ENCODE measurements at regions not wholly inside any gene's neighbourhood (a gene's known extent, or its start where the extent isn't known, plus 50 kb on each side); places are given as distances from the start of the nearest gene placed in this dataset.
"Not testable (repeated sequence)": the region's sequence is repeated elsewhere in the genome, so short reads cannot be mapped to it uniquely, and the experiment has no call there.

DNA sequence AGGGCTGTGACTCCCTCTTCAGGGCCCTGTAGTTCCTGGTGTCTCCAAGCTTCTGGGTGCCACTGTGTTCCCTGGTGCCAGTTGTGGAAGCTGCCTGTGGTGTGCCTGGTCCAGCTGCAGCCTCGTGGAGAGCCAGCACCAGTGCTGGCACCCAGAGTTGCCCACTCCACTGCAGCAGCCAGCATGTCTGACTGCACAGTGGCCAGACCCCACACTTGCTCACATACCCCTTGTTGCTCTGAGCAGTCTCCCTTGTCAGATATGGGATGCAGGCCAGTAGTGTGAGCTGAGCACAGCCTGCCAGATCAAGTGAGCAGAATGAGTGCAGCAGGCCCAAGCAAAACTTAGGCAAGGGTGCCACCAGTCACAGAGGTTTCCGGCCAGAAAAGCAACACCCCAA lies 108.6 kb downstream of the ZMAT1 start:
- no peak for DNase-seq

GRCh38 chrX:101817739-101818138 lies 114.1 kb downstream of the ZMAT1 start:
- DNase-seq: not testable (repeated sequence)

DNA sequence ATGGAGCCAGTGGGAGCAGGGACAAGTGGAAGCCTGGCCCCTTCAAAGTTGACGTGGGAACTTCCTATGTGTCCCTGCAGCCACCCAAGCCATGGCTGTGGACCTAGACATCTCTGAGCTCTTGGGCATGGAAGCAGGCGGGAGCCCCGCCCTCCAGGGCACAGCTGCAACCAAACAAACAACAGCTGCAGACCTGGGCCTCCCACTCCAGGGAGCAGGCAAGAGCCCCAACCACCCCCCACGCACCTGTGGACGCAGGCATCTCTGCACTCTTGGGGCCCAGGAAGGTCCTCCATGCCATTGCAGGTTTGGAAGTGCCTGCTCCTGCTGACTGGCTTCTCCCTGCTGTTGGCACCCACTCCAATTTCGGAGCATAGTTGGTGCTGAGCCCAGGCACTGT lies 118.6 kb downstream of the ZMAT1 start:
- DNase-seq: no peak

GRCh38 chrX:101803451-101803850 lies 128.4 kb downstream of the ZMAT1 start:
- no peak for DNase-seq

DNA sequence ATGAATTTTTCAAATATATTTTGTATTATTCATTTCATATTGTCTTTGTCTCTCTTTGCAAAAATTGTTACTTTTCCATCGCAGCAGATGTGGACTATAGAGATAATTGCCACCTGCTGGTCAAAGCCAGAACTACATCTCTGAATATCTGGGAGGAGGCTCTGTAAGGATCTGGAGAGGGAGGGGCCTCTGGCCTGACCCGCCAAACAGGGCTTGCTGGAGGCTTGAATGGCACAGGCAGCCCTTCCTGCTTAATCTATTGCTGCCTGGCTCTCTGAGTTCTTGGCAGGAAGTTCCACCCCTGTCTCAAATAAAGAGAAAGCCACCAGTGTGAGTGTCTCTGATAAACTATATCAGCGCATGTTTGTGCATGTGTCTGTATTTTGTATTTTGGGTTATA lies 132.4 kb downstream of the ZMAT1 start:
- peak; percentile 66 to 76 for DNase-seq

DNA sequence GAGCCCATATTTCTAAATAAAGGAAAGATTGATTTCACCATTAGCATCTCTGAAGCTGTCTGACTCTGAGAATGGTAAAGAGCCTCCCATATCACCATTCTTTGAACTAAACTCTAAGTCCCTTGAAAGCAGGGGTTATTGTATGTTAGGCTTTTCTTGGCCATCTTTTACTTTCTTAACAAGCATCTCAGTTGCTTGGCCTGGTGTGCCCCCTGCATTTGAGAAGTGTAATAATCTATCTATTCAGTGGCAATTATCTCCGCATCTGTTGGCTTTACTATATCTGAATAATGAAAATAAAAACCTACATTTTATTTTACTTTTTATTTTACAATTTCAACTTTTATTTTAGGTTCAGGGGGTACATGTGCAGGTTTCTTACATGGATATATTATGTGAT lies 128.3 kb upstream of the ARMCX2 start:
- DNase-seq: no peak

- DNase-seq: no peak
Measured at GRCh38 chrX:101785142-101785541, 125.5 kb upstream of the ARMCX2 start.

DNA sequence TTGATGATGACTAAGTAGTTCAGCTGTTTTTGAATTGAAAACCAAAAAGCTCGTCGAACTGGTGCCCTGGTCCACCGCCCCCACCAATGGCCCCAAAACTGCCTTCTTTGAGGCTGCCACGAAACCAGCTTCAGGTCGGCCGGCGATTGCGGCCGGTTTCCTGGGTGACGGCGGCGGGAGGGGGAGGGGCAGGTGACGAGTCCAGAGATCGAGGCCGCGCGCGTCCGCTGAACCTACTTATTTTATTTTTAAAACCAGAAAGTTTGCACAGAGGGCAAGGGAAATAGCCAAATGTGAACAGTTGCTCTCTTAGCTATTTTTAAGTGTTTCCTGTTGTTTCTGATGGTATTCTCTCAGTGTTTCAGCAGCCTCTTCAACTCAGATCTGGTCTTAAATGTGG lies 120.8 kb upstream of the ARMCX2 start:
- not testable (repeated sequence) for DNase-seq

- DNase-seq: no peak
Measured at GRCh38 chrX:101774340-101774739, 114.7 kb upstream of the ARMCX2 start.

- no peak for DNase-seq
Measured at GRCh38 chrX:101764538-101764937, 104.9 kb upstream of the ARMCX2 start.

DNA sequence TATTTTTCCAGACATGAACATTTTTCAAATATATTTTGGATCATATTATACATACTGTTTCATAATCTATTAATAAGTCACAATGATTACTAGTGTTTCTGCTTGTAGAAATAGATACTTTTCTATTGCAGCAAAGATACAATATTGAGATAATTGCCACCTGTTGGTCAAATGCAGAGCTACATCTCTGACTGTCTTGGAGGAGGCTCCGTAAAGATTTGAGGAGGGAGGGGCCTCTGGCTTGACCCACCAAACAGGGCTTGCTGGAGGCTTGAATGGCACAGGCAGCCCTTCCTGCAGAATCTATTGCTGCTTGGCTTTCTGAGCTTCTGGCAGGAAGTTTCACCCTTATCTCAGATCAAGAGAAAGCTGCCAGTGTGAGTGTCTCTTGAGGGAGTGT lies 99.3 kb upstream of the ARMCX2 start:
- DNase-seq: no peak

DNA sequence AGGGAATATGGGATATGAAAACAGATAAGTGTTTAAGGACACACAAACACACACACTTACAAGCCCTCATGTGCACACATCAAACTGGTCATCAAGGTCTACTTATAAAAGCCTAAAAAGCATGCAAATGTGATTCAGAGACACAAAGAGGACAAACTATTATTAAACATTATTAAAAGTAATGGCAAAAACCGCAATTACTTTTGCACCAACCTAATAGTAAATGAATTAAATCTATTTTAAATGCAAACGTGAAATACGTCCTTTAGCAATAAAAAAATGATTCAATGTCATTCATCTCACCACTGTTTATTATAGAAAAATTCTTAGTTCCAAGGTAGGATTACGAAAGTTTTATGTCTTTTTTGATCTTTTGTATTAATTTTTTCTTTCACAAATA lies 91.1 kb upstream of the ARMCX2 start:
- no peak for DNase-seq

- DNase-seq: no peak
Measured at GRCh38 chrX:101749436-101749835, 89.8 kb upstream of the ARMCX2 start.

DNA sequence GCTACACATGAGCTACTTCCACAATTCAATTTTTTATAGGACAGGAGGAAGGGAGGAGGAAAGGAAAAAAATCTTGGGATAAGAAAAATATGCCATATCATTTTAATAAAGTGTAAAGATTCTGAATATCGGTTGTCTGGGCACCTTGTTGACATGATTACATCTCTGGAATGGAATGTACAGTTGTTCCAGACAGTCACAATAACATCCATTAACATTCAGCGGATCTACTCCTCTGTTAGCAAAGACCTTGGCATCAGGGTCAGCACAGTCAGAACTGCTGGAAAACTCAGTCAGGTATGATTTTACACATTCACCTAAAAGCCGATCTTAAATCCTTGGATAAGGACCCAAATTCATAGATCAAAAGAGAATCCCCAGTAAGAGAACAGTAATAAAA lies 85.4 kb upstream of the ARMCX2 start:
- DNase-seq: no peak

DNA sequence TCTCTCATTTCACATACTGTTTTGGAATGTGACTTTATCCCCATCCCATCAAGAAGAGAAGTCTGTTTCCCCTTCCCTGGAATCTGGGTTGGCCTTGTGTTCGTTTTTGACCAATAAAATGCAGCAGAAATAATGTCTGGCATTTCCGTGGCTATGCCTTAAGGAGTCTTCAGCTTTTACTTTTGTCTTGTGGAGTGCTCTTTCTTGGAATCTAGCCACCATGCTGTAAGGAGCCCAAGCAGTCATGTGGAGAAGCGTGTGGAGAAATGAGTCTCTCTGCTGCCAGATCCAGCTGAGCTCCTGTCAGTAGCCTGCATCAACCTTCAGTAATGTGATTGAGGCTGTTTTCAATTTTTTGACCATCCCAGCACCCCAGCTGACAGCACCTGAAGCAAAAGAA lies 84.4 kb upstream of the ARMCX2 start:
- DNase-seq: no peak

DNA sequence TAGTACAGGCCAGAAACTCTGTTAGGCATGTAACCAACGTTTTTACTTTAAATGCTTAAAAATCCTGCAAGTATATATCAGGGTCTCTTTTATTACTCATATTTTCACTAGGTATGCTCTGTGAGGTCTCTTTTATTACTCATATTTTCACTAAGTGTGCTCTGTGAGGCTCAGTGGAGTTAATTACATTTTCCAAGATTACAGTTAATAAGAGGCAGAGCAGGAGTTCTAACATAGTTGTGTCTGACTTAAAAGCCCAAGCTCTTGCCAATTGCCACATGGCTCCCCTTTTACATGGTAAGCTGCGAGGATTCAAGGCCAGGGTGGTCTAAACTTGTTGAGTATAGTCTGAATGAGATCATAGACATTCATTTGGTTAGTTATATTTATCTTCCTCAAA lies 81.0 kb upstream of the ARMCX2 start:
- DNase-seq: no peak

- DNase-seq: not testable (repeated sequence)
Measured at GRCh38 chrX:101738867-101739266, 79.2 kb upstream of the ARMCX2 start.

- not testable (repeated sequence) for DNase-seq
Measured at GRCh38 chrX:101738411-101738810, 78.8 kb upstream of the ARMCX2 start.

DNA sequence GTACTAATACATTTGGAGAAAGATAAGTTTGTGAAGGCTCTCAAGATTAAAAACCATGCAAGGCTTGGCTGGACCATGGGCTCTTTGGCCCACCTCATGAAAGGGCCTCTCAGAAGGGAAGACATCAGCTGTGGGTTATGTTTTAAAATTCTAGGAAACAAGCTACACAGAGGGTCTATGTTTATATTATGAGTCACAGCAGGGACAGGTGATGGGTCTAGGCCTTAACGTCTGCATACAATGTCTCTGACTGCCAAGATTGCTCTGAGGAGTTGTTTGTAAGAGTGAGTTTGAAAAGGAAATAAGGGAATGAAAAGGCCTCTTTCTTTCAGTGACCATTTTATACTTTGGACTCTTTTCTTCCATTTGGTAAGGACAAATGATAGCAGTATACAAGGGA lies 77.0 kb upstream of the ARMCX2 start:
- DNase-seq: no peak

DNA sequence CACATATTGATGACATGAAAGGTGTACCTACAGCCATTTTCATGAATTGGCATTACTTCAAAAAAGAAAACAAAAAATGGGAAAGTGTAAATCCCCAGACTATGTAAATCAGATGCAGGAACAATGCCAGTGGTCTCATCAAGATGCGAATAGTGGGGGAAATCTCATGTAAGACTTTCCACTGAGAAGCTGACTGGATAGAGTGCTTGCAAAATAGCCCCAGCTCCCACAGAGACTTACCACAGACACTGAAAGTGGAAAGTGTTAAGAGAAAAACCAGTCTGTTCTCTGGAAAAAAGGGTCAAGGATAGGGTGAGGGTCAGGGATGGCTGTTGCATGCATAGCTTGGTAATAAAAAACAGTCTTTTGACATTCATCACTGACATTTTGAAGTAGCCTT lies 73.2 kb upstream of the ARMCX2 start:
- DNase-seq: no peak

DNA sequence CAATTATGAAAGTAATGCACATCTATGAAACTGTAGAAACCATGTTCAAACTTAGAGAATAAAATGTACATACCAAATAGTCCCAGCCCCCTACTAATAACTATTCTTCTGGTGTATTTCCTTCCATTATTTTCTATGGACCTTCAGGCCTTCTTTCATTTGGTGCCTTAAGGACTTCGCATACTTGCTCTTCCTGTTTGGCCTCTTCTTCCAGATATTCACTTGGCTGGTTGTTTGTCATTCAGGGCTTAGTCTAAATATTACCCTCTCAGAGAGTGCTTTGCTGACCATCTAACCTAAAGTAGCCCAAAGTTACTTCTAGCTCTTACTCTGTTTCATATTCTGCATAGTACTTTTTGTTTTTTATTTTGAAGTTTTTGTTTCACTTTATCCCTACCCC lies 70.3 kb upstream of the ARMCX2 start:
- DNase-seq: no peak
